Astrocyte (in vitro differentiated cells and primary cell): ENCODE measurements at regions not wholly inside any gene's neighbourhood (a gene's known extent, or its start where the extent isn't known, plus 50 kb on each side); places are given as distances from the start of the nearest gene placed in this dataset.

Experiments
- DNase-seq: peaks from one replicate; pipeline ENCODE4 v3.0.0-alpha.2; 2010; ENCODE audit warnings: low read depth
- FAIRE-seq: peaks from 2 replicates; lab custom pipeline; 2011; peaks lifted over from hg19 to GRCh38; lab: Jason Lieb, UNC
- H2AFZ ChIP-seq: 2 replicates; pipeline ENCODE4 v1.6.0; 2012; ENCODE audit warnings: low read depth, low read length, inconsistent platforms
- H3K27ac ChIP-seq: 2 replicates; pipeline ENCODE4 v1.5.1; 2011; ENCODE audit warnings: low read depth, low read length, inconsistent platforms
- H3K27me3 ChIP-seq: 2 replicates; pipeline ENCODE4 v1.6.0; 2011; ENCODE audit warnings: low read length, inconsistent platforms; ENCODE audit not compliant: insufficient read depth
- H3K36me3 ChIP-seq: 2 replicates; pipeline ENCODE4 v1.5.1; 2011; ENCODE audit warnings: low read length, inconsistent platforms; ENCODE audit not compliant: insufficient read depth
- H3K4me1 ChIP-seq: 2 replicates; pipeline ENCODE4 v1.5.1; 2011; ENCODE audit warnings: low read length, inconsistent platforms; ENCODE audit not compliant: insufficient read depth
- H3K4me2 ChIP-seq: 2 replicates; pipeline ENCODE4 v1.6.0; 2012; ENCODE audit warnings: low read length, inconsistent platforms
- H3K4me3 ChIP-seq: 2 replicates; pipeline ENCODE4 v1.5.1; 2011; ENCODE audit warnings: low read depth, mild to moderate bottlenecking, low read length, inconsistent platforms; ENCODE audit not compliant: insufficient read depth
- H3K79me2 ChIP-seq: 2 replicates; pipeline ENCODE4 v1.6.0; 2012; ENCODE audit warnings: mild to moderate bottlenecking, low read length, inconsistent platforms; ENCODE audit not compliant: insufficient read depth
- H3K9ac ChIP-seq: 2 replicates; pipeline ENCODE4 v1.6.0; 2012; ENCODE audit warnings: mild to moderate bottlenecking, low read length, inconsistent platforms
- H3K9me3 ChIP-seq: 2 replicates; pipeline ENCODE4 v1.5.1; 2012; ENCODE audit warnings: low read depth, mild to moderate bottlenecking, low read length, inconsistent platforms; ENCODE audit not compliant: insufficient read depth
- H4K20me1 ChIP-seq: 2 replicates; pipeline ENCODE4 v1.6.0; 2012; ENCODE audit warnings: low read length, inconsistent platforms; ENCODE audit not compliant: insufficient read depth
- H3K27ac Mint-ChIP-seq: one replicate; pipeline ENCODE4 v1.8.0; 2021; ENCODE audit warnings: mild to moderate bottlenecking, mixed read lengths; ENCODE audit not compliant: unreplicated experiment
- H3K27me3 Mint-ChIP-seq: one replicate; pipeline ENCODE4 v1.8.0; 2021; ENCODE audit warnings: low read depth, mixed read lengths; ENCODE audit not compliant: unreplicated experiment
- H3K36me3 Mint-ChIP-seq: one replicate; pipeline ENCODE4 v1.8.0; 2021; ENCODE audit warnings: low read depth, mixed read lengths; ENCODE audit not compliant: unreplicated experiment
- H3K4me1 Mint-ChIP-seq: one replicate; pipeline ENCODE4 v1.8.0; 2021; ENCODE audit warnings: low read depth, mixed read lengths; ENCODE audit not compliant: unreplicated experiment
- H3K4me3 Mint-ChIP-seq: one replicate; pipeline ENCODE4 v1.8.0; 2021; ENCODE audit warnings: mild to moderate bottlenecking, moderate library complexity, mixed read lengths; ENCODE audit not compliant: unreplicated experiment
- H3K9me3 Mint-ChIP-seq: one replicate; pipeline ENCODE4 v1.8.0; 2021; ENCODE audit warnings: mild to moderate bottlenecking, mixed read lengths; ENCODE audit not compliant: unreplicated experiment
- EZH2 ChIP-seq: IDR thresholded peaks from 2 replicates; pipeline ENCODE4 v1.6.1; 2012; ENCODE audit warnings: mild to moderate bottlenecking, low read length, inconsistent platforms; ENCODE audit not compliant: insufficient read depth
- TF ChIP-seq, protein P1 (sequence below): IDR thresholded peaks from 2 replicates; pipeline ENCODE4 v1.5.1; 2011; ENCODE audit warnings: low read depth, mild to moderate bottlenecking, inconsistent platforms, low read length, moderate library complexity; ENCODE audit not compliant: insufficient read depth

DNA sequence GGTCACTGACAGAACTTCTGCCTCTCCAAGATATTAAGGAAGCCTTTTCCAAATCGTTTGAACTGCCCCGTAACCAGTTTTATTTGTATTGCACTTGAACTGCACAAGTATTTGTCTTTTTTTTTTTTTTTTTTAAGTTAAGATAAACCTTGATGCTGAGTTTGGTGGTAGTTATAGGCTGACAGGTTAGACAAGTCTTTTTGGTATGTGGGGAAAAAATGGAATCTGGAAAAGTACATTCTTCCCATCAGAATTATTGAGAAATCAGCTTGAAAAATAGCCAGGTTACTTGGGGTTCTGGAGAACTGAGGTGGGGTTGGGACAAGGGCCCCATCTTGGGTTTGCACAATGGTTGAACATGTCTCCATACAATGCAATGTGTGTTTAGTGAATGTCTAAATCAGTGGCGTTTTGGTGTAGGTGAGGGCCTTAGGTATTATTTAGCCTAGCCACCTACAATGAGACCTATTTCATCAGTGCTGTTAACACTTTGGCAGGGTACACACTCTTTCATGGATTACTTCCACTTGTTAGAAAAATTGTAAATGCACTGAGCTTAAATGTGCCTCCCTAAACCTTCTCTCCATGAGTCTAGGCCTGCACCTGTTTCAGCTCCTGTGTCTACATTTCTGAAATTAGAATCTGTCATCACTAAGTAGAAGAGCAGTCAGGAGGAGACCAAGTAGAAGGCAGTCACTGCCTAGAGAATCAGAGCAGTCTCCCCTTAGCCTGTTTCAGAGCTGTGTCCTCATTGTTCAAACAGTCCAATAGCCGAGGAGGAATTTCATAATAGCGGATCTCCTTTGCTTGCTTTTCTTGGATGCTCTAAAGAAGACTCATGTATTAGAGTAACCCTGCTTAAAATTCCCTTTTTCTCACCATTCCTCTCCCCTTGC, 140.0 kb upstream of the HMHB1 start:
- H3K27ac Mint-ChIP-seq, result no peak overlapping the region
- FAIRE-seq, result no peak

DNA sequence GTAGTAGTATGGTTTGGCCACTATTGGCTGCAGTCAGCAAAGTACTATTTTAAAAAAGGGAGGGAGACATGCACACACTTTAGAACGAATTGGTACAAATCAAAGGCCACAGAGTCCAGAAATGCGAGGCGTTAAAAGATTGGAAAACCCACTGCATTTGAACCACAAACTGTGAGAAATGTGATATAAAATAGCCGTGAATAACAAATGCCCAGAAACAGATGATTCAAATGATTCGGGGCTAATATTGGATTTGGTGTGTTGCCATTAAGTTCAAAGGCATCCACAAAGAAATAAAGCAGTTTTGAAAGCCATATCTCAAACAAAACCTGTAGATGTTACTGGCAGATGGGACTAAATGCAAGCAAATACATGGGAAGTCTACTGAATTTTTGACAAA, 140.9 kb upstream of the HMHB1 start:
- Histone ChIP-seq H3K4me2 (no peak overlapping the region), H2AFZ (no peak overlapping the region), H3K9me3 (no peaks in the 10 kb centered on the region), H4K20me1 (no peaks in the 10 kb centered on the region), H3K79me2 (no peaks in the 10 kb centered on the region), H3K4me1 (peaks cover 4% of the 10 kb centered on the region), H3K27ac (no peak overlapping the region), H3K4me3 (no peak overlapping the region), H3K9ac (no peak overlapping the region), H3K36me3 (no peaks in the 10 kb centered on the region), H3K27me3 (no peaks in the 10 kb centered on the region)
- no peak for TF ChIP-seq EZH2
- TF ChIP-seq, protein P1, sequence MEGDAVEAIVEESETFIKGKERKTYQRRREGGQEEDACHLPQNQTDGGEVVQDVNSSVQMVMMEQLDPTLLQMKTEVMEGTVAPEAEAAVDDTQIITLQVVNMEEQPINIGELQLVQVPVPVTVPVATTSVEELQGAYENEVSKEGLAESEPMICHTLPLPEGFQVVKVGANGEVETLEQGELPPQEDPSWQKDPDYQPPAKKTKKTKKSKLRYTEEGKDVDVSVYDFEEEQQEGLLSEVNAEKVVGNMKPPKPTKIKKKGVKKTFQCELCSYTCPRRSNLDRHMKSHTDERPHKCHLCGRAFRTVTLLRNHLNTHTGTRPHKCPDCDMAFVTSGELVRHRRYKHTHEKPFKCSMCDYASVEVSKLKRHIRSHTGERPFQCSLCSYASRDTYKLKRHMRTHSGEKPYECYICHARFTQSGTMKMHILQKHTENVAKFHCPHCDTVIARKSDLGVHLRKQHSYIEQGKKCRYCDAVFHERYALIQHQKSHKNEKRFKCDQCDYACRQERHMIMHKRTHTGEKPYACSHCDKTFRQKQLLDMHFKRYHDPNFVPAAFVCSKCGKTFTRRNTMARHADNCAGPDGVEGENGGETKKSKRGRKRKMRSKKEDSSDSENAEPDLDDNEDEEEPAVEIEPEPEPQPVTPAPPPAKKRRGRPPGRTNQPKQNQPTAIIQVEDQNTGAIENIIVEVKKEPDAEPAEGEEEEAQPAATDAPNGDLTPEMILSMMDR, result no peak
- H3K27me3 Mint-ChIP-seq, result no peaks in the 10 kb centered on the region
- no peak overlapping the region for H3K27ac Mint-ChIP-seq
- H3K9me3 Mint-ChIP-seq, result peaks cover 6% of the 10 kb centered on the region
- H3K4me3 Mint-ChIP-seq, result no peak overlapping the region
- DNase-seq (no peak), FAIRE-seq (no peak)
- no peaks in the 10 kb centered on the region for H3K36me3 Mint-ChIP-seq
- H3K4me1 Mint-ChIP-seq, result no peaks in the 10 kb centered on the region

More for the DNA sequence above, 140.0 kb upstream of the HMHB1 start:
- Histone ChIP-seq H3K79me2 (no peaks in the 10 kb centered on the region), H3K9me3 (no peaks in the 10 kb centered on the region), H3K4me1 (peaks cover 4% of the 10 kb centered on the region), H3K4me2 (no peak overlapping the region), H3K4me3 (no peak overlapping the region), H3K27ac (no peak overlapping the region), H4K20me1 (no peaks in the 10 kb centered on the region), H3K27me3 (no peaks in the 10 kb centered on the region), H3K9ac (no peak overlapping the region), H2AFZ (no peak overlapping the region), H3K36me3 (no peaks in the 10 kb centered on the region)
- Mint-ChIP-seq H3K4me1 (no peaks in the 10 kb centered on the region), H3K36me3 (no peaks in the 10 kb centered on the region), H3K4me3 (no peak overlapping the region), H3K9me3 (peaks cover 6% of the 10 kb centered on the region), H3K27me3 (no peaks in the 10 kb centered on the region)
- TF ChIP-seq, protein P1, result no peak
- no peak for TF ChIP-seq EZH2
- no peak for DNase-seq

DNA sequence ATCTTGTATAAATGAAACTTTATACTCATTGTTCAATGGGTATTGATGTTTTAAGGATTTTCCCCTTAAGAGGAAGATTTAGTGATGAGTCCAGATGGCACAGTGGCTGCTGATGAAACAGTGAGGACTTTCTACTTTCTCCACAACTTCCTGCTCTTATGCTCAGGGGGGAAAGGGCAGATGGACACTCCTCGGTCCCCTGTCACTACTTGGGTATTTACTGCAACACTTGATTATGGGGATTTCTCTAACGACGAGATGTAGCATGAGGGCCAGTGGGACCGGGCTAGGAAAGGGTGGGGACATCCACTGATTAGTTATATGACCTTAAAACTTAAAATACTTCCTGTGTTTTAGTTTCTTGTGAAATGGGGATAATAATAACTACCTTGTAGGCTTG, 146.1 kb upstream of the HMHB1 start:
- Mint-ChIP-seq H3K9me3 (peaks cover 6% of the 10 kb centered on the region), H3K27ac (no peak overlapping the region), H3K4me1 (no peaks in the 10 kb centered on the region), H3K27me3 (no peaks in the 10 kb centered on the region), H3K4me3 (no peak overlapping the region), H3K36me3 (no peaks in the 10 kb centered on the region)
- no peaks in the 10 kb centered on the region for H3K36me3 ChIP-seq
- no peaks in the 10 kb centered on the region for H3K79me2 ChIP-seq
- no peaks in the 10 kb centered on the region for H4K20me1 ChIP-seq
- H2AFZ ChIP-seq, result no peak overlapping the region
- no peaks in the 10 kb centered on the region for H3K9me3 ChIP-seq
- no peak overlapping the region for H3K27ac ChIP-seq
- no peak overlapping the region for H3K4me3 ChIP-seq
- no peak overlapping the region for H3K4me2 ChIP-seq
- no peaks in the 10 kb centered on the region for H3K27me3 ChIP-seq
- no peak for FAIRE-seq
- no peak for DNase-seq
- TF ChIP-seq, protein P1, result no peak
- TF ChIP-seq EZH2, result no peak
- no peaks in the 10 kb centered on the region for H3K4me1 ChIP-seq
- H3K9ac ChIP-seq, result no peak overlapping the region
